ENCODE measurements at regions not wholly inside any gene's neighbourhood (a gene's known extent, or its start where the extent isn't known, plus 50 kb on each side); places are given as distances from the start of the nearest gene placed in this dataset.
A peak's percentile ranks its signal among the peaks of the same experiment; 100 is the strongest.

DNA sequence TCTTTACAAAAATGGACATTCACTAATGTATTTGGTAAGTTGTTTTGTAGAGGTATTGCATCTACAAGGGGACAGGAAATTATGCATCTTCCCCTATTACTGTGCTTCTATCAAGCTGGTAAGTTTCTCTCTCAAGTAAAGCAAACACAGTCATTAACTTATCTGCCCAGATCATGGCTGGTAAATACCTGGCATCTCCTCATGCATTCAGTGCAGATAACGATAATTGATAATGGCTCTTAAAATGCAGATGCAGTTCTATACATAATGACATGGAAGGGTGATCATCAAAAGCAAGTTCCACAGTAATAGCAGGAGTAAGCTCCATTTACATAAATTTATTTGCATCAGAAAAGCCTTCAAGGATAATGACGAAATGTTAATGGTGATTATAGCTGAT is 122.4 kb downstream of the SIPA1L2 start:
- TF ChIP-seq, protein P1, sequence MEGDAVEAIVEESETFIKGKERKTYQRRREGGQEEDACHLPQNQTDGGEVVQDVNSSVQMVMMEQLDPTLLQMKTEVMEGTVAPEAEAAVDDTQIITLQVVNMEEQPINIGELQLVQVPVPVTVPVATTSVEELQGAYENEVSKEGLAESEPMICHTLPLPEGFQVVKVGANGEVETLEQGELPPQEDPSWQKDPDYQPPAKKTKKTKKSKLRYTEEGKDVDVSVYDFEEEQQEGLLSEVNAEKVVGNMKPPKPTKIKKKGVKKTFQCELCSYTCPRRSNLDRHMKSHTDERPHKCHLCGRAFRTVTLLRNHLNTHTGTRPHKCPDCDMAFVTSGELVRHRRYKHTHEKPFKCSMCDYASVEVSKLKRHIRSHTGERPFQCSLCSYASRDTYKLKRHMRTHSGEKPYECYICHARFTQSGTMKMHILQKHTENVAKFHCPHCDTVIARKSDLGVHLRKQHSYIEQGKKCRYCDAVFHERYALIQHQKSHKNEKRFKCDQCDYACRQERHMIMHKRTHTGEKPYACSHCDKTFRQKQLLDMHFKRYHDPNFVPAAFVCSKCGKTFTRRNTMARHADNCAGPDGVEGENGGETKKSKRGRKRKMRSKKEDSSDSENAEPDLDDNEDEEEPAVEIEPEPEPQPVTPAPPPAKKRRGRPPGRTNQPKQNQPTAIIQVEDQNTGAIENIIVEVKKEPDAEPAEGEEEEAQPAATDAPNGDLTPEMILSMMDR (IDR thresholded peaks at IDR 0.05; ENCODE audit: insufficient read depth, low read depth, low read length), result no peak
- H3K4me3 ChIP-seq (ENCODE audit: low read depth, low read length), result no peak overlapping the region
- DNase-seq (ENCODE audit: low read depth), result no peak

DNA sequence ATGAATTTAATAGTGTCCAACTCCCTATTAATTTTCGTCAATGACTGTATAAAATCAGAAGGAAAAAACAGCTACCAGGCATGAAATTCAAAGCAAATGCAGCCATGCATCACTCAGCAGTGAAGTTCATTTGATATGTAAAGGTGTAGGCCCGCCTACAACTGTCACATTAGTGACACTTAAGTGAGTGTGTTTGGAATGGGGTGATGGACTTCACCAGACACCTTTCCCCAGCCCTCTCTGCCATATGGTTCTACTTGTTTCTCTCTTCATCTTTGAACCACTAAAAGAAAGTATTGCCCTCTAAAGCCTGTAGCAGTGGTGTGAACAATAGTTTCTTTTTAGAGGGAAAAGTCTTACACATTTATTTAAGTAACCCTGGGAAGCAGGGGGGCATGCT is 124.0 kb downstream of the SIPA1L2 start:
- no peak for DNase-seq (ENCODE audit: low read depth)
- TF ChIP-seq, protein P1 (IDR thresholded peaks at IDR 0.05; ENCODE audit: insufficient read depth, low read depth, low read length), result no peak
- H3K4me3 ChIP-seq (ENCODE audit: low read depth, low read length), result no peak overlapping the region

DNA sequence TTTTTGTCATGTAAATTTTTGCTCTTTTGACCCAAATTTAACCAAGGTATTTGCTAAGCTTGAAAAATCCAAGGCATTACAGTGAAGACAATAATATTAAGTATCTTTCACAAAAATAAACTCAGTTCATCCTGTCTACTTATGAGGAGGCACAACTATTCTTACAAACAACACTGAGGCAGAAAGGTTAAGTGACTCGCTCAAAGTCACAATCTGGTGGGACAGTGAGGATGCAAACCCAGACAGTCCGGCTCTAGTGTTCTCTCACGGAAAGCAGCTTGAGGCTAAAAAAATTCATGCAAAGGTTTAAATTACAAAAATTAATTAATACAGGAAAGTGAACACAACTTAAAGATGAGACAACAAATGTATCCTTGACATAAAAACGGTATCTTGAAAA is 125.3 kb downstream of the SIPA1L2 start:
- TF ChIP-seq, protein P1 (IDR thresholded peaks at IDR 0.05; ENCODE audit: insufficient read depth, low read depth, low read length), result no peak
- H3K4me3 ChIP-seq (ENCODE audit: low read depth, low read length), result no peak overlapping the region
- no peak for DNase-seq (ENCODE audit: low read depth)

DNA sequence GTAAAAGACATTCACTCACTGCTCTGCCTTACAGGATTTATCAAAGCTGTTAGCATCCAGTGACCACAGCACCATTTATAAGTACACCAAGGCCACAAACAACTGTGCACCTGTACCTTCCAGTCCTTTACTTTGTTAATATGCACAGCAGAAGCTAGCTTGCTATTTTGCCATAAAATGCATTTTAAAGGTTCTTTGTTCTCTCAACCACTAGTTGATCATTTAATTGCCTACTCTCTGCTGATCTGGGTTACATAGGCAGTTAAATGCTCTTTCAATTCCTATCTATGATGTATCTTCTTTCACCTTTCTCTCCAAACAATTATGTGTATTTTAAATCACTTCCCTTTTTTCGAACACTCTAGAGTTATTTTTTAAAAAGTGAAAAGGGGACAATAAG is 126.4 kb downstream of the SIPA1L2 start:
- TF ChIP-seq, protein P1 (IDR thresholded peaks at IDR 0.05; ENCODE audit: insufficient read depth, low read depth, low read length), result no peak
- H3K4me3 ChIP-seq (ENCODE audit: low read depth, low read length), result no peak overlapping the region
- no peak for DNase-seq (ENCODE audit: low read depth)

DNA sequence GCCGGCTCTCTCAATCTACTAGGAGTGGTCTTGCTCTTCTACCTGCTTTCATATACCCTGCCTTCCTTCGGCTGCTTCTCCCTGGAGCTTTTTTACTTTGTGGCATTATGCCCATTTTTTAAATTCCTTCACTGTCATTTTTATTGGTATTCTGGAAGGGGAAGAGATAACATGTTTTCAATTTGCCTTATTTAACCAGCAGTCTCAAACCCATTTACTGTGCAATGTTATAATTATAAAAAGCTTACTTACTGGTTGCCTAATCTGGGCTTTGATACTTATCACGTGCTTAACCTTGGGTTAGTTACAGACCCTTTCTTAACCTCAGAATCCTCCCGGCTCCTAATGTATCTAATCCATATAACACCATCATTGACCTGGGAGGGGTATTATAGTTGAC is 128.1 kb downstream of the SIPA1L2 start:
- TF ChIP-seq, protein P1 (IDR thresholded peaks at IDR 0.05; ENCODE audit: insufficient read depth, low read depth, low read length), result no peak
- DNase-seq (ENCODE audit: low read depth), result peak; percentile 68
- no peak overlapping the region for H3K4me3 ChIP-seq (ENCODE audit: low read depth, low read length)

DNA sequence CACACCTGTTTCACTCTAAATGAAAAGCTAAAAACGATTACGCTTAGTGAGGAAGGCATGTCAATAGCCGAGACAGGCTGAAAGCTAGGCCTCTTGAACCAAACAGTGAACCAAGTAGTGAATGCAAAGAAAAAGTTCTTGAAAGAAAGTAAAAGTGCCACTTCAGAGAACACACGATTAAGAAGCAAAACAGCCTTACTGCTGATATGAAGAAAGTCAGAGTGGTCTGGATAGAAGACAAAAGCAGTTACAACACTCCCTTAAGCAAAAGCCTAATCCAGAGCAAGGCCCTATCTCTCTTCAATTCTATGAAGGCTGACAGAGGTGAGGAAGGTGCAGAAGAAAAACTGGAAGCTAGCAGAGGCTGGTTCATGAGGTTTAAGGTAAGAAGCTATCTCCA is 130.7 kb downstream of the SIPA1L2 start:
- H3K4me3 ChIP-seq (ENCODE audit: low read depth, low read length), result no peak overlapping the region
- no peak for DNase-seq (ENCODE audit: low read depth)
- TF ChIP-seq, protein P1 (IDR thresholded peaks at IDR 0.05; ENCODE audit: insufficient read depth, low read depth, low read length), result no peak

DNA sequence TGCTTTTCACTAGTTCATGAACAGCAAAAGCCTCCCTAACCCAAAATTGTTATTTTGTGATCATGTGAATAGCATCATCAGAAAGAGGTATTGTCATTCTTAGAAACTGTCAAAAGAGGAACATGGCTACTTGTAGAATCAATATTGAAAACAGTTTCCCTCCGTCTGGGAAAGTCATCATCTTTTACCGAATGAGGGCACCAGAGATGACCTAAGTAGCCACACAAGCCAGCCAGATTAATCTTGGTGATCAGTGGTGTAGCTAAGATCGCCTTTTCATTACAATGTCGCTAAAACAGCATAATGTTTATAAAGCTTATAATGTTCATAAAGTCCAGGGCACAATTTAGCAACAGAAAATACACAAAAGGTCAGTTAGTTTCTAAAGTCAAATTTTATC is 136.1 kb downstream of the SIPA1L2 start:
- TF ChIP-seq, protein P1 (IDR thresholded peaks at IDR 0.05; ENCODE audit: insufficient read depth, low read depth, low read length), result no peak
- no peak for DNase-seq (ENCODE audit: low read depth)
- H3K4me3 ChIP-seq (ENCODE audit: low read depth, low read length), result no peak overlapping the region
